GM12878 (cell line): ENCODE measurements at regions not wholly inside any gene's neighbourhood (a gene's known extent, or its start where the extent isn't known, plus 50 kb on each side); places are given as distances from the start of the nearest gene placed in this dataset.

Source experiments
- BHLHE40 ChIP-seq, 2 experiments: fragments of 450-650 bp in 1 of 2; IDR thresholded peaks; 2 replicates each; pipeline ENCODE4 v1.6.1; 2011 to 2017; ENCODE audit warnings: low read depth in 2 of 2, borderline replicate concordance in 1 of 2, improper control_type of control experiment in 1 of 2, low read length in 1 of 2, mild to moderate bottlenecking in 1 of 2
- CEBPB ChIP-seq, 2 experiments: fragments of 150-350 bp in 1 of 2; IDR thresholded peaks; 2 replicates each; pipeline ENCODE4 v1.6.1; 2012 to 2014; ENCODE audit warnings: low read depth in 2 of 2, low read length in 2 of 2, borderline replicate concordance in 1 of 2, inconsistent platforms in 1 of 2
- CREM ChIP-seq: IDR thresholded peaks from 2 replicates; pipeline ENCODE4 v1.6.1; 2014; ENCODE audit warnings: antibody characterized with exemption, low read depth
- ETV6 ChIP-seq, 2 experiments: fragments of 450-650 bp in 1 of 2; IDR thresholded peaks in 1 of 2; conservative IDR thresholded peaks in 1 of 2; 2 replicates each; pipeline ENCODE4 v1.6.1; 2014; ENCODE audit warnings: antibody characterized with exemption in 1 of 2, borderline replicate concordance in 1 of 2, low read depth in 1 of 2, mild to moderate bottlenecking in 1 of 2, moderate library complexity in 1 of 2
- EZH2 ChIP-seq: IDR thresholded peaks from 2 replicates; pipeline ENCODE4 v1.6.1; 2012; ENCODE audit warnings: low read depth, mild to moderate bottlenecking, control low read depth, inconsistent platforms, low read length, borderline replicate concordance; ENCODE audit not compliant: control insufficient read depth
- FOXK2 ChIP-seq: fragments of 450-650 bp; IDR thresholded peaks from 2 replicates; pipeline ENCODE4 v1.6.1; 2017; ENCODE audit warnings: mild to moderate bottlenecking, moderate library complexity
- GABPA ChIP-seq: IDR thresholded peaks from 2 replicates; pipeline ENCODE4 v1.6.1; 2014; ENCODE audit warnings: antibody characterized with exemption, low read depth, mild to moderate bottlenecking, inconsistent platforms
- NFYB ChIP-seq: IDR thresholded peaks from 2 replicates; pipeline ENCODE4 v1.6.1; 2011; ENCODE audit warnings: low read depth, mild to moderate bottlenecking, low read length, improper control_type of control experiment, moderate library complexity; ENCODE audit not compliant: insufficient read depth
- NRF1 ChIP-seq: conservative IDR thresholded peaks from 2 replicates; pipeline ENCODE4 v1.6.1; 2011; ENCODE audit warnings: mild to moderate bottlenecking, low read depth, low read length, improper control_type of control experiment
- SRF ChIP-seq, 2 experiments: IDR thresholded peaks; 2 replicates each; pipeline ENCODE4 v1.6.1; 2011; ENCODE audit warnings: low read depth in 2 of 2, low read length in 2 of 2, mild to moderate bottlenecking in 1 of 2, moderate library complexity in 1 of 2
- TF ChIP-seq, protein P1 (sequence below), 3 experiments: IDR thresholded peaks in 2 of 3; conservative IDR thresholded peaks in 1 of 3; 2 replicates each; pipeline ENCODE4 v1.5.1; 2011; ENCODE audit warnings: low read depth in 3 of 3, low read length in 3 of 3, mild to moderate bottlenecking in 3 of 3, control low read depth in 2 of 3, moderate library complexity in 2 of 3, inconsistent platforms in 1 of 3, mixed read lengths in 1 of 3; ENCODE audit not compliant: control insufficient read depth in 2 of 3, insufficient read depth in 1 of 3; ENCODE audit errors: extremely low read depth in 1 of 3
- TF ChIP-seq, protein P2 (sequence below): IDR thresholded peaks from 2 replicates; pipeline ENCODE4 v1.6.1; 2012; ENCODE audit warnings: low read length, inconsistent platforms

DNA sequence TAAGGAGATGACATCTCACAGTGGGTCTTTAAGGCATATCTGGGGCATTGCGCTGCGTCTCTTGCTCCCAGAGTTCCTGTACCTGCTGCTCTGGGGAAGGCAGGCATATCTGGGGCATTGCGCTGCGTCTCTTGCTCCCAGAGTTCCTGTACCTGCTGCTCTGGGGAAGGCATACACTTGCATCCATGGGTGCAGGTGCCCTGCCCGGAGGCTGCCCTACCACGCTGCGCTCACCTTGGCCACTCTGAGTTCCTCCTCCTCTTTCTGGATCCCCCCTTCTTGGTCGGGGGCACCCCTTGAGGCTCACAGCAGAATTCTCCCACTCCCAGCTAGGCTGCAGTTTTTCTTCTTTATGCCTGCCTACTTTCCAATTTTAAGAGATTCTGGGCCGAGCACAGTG is 60.9 kb upstream of the TMTC4 start:
- TF ChIP-seq, protein P1, sequence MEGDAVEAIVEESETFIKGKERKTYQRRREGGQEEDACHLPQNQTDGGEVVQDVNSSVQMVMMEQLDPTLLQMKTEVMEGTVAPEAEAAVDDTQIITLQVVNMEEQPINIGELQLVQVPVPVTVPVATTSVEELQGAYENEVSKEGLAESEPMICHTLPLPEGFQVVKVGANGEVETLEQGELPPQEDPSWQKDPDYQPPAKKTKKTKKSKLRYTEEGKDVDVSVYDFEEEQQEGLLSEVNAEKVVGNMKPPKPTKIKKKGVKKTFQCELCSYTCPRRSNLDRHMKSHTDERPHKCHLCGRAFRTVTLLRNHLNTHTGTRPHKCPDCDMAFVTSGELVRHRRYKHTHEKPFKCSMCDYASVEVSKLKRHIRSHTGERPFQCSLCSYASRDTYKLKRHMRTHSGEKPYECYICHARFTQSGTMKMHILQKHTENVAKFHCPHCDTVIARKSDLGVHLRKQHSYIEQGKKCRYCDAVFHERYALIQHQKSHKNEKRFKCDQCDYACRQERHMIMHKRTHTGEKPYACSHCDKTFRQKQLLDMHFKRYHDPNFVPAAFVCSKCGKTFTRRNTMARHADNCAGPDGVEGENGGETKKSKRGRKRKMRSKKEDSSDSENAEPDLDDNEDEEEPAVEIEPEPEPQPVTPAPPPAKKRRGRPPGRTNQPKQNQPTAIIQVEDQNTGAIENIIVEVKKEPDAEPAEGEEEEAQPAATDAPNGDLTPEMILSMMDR (IDR thresholded peaks at IDR 0.05 in 2 of 3, conservative IDR thresholded peaks at IDR 0.05 in 1 of 3; ENCODE audit: control insufficient read depth in 2 of 3, extremely low read depth in 1 of 3, insufficient read depth in 1 of 3, low read depth in 3 of 3, low read length in 3 of 3): no peak
- TF ChIP-seq SRF (IDR thresholded peaks at IDR 0.05; ENCODE audit: low read depth in 2 of 2, low read length in 2 of 2) (no peak), CEBPB (IDR thresholded peaks at IDR 0.05; ENCODE audit: borderline replicate concordance in 1 of 2, low read depth in 2 of 2, low read length in 2 of 2) (no peak), NFYB (no peak), NRF1 (no peak), CREM (no peak), GABPA (no peak), EZH2 (no peak), FOXK2 (no peak), BHLHE40 (IDR thresholded peaks at IDR 0.05; ENCODE audit: borderline replicate concordance in 1 of 2, low read depth in 2 of 2, low read length in 1 of 2) (no peak), ETV6 (conservative IDR thresholded peaks at IDR 0.05 in 1 of 2, IDR thresholded peaks at IDR 0.05 in 1 of 2; ENCODE audit: borderline replicate concordance in 1 of 2, low read depth in 1 of 2) (no peak)
- TF ChIP-seq, protein P2, sequence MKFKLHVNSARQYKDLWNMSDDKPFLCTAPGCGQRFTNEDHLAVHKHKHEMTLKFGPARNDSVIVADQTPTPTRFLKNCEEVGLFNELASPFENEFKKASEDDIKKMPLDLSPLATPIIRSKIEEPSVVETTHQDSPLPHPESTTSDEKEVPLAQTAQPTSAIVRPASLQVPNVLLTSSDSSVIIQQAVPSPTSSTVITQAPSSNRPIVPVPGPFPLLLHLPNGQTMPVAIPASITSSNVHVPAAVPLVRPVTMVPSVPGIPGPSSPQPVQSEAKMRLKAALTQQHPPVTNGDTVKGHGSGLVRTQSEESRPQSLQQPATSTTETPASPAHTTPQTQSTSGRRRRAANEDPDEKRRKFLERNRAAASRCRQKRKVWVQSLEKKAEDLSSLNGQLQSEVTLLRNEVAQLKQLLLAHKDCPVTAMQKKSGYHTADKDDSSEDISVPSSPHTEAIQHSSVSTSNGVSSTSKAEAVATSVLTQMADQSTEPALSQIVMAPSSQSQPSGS: no peak
